ENCODE measurements at regions not wholly inside any gene's neighbourhood (a gene's known extent, or its start where the extent isn't known, plus 50 kb on each side); places are given as distances from the start of the nearest gene placed in this dataset.

DNA sequence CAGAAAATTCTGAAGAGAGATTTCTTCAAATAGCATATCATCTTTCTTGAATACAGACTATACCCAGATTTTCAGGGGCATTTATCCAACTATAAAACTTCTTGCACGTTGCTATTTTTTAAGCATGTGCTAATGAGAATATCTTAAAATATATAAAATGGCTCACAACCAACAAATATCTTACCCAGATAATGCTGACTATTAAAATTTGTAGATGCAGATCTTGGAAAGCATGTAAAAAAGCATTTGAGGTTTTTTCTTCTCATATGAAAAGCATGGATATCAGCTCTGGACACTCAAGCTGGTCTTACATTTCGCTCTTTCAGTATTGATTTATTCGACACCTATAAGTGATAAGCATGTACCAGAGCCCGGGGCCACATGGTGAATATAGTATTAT, 1187.7 kb upstream of the ADGRL4 start:
- TF ChIP-seq EZH2 (IDR thresholded peaks at IDR 0.05) (no peak), POLR2AphosphoS5 (IDR thresholded peaks at IDR 0.05; ENCODE audit: borderline replicate concordance, low read depth, low read length) (no peak), FOXP2 (optimal IDR thresholded peaks at IDR 0.05; ENCODE audit: control extremely low read depth, extremely low read length, insufficient read depth) (no peak)

Measured in SK-N-MC (cell line).